ENCODE measurements at regions not wholly inside any gene's neighbourhood (a gene's known extent, or its start where the extent isn't known, plus 50 kb on each side); places are given as distances from the start of the nearest gene placed in this dataset.

DNA sequence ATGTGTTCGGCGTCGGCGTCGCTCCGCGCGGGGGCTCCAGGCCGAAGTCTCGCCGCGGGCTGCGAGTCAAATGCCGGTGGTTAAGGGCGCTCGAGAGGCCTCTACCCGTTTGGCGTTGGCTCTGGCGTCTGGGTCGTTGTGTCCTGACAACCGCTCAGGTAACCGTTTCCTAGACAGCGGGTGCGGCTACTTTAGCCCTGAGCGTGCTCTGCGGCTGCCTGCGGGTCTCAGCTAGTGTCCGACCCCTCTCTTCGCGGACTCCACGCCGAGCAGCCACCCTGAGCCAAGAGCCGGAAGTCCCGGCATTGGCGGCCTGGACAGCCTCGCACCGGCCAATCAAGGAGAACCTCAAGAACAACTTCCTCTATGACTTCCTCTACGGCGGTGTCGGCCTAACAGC, 173.4 kb downstream of the SETD4 start:
- TF ChIP-seq TAF1 (IDR thresholded peaks at IDR 0.05; ENCODE audit: borderline replicate concordance, low read depth, low read length) (no peak), POLR2AphosphoS5 (IDR thresholded peaks at IDR 0.05; ENCODE audit: low read depth, low read length) (no peak)
- no peak for DNase-seq (ENCODE audit: insufficient read length)
- FAIRE-seq = no peak

DNA sequence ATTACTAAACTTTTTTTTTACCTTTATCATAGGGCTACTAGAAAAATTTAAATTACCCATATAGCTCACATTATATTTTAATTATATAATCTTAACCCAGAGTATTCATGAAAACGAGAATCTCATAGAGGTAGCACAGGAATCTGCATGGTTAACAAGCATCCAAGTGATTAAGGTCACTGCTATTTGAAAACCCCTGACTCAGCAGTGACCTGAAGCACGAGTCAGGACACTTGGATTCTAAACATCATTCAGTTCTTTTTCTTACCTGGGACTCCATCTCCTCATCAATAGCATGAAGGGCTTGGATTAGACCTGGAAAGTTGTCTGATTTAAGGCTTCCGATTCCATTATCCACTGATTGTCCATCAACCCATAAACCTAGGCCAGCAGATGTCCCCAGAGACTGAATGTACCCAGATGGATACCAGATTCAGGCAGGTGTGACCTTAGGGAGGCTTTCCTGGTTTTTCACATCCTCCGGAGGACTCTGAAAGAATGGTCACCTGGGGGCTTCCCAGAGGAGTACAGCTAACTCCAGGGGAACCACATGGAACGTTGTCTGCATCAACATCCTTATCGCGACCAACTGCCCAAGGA, 174.3 kb downstream of the SETD4 start:
- DNase-seq (ENCODE audit: insufficient read length) = no peak
- no peak for TF ChIP-seq TAF1 (IDR thresholded peaks at IDR 0.05; ENCODE audit: borderline replicate concordance, low read depth, low read length)
- no peak for TF ChIP-seq POLR2AphosphoS5 (IDR thresholded peaks at IDR 0.05; ENCODE audit: low read depth, low read length)
- TF ChIP-seq POLR2A (IDR thresholded peaks at IDR 0.05; ENCODE audit: low read depth, low read length) = no peak
- no peak for FAIRE-seq

GRCh38 chr21:35882791-35883240, 177.5 kb downstream of the SETD4 start:
- FAIRE-seq (no peak), DNase-seq (ENCODE audit: insufficient read length) (no peak)
- no peak for TF ChIP-seq TAF1 (IDR thresholded peaks at IDR 0.05; ENCODE audit: borderline replicate concordance, low read depth, low read length)
- TF ChIP-seq POLR2AphosphoS5 (IDR thresholded peaks at IDR 0.05; ENCODE audit: low read depth, low read length) = no peak
- TF ChIP-seq POLR2A (IDR thresholded peaks at IDR 0.05; ENCODE audit: low read depth, low read length) = no peak

GRCh38 chr21:35873441-35873840, 186.9 kb downstream of the SETD4 start:
- DNase-seq (ENCODE audit: insufficient read length) = no peak
- TF ChIP-seq POLR2A (IDR thresholded peaks at IDR 0.05; ENCODE audit: low read depth, low read length) (no peak), POLR2AphosphoS5 (IDR thresholded peaks at IDR 0.05; ENCODE audit: low read depth, low read length) (no peak), TAF1 (IDR thresholded peaks at IDR 0.05; ENCODE audit: borderline replicate concordance, low read depth, low read length) (no peak)
- no peak for FAIRE-seq

GRCh38 chr21:35871906-35872305, 188.4 kb downstream of the SETD4 start:
- TF ChIP-seq TAF1 (IDR thresholded peaks at IDR 0.05; ENCODE audit: borderline replicate concordance, low read depth, low read length) (no peak), POLR2AphosphoS5 (IDR thresholded peaks at IDR 0.05; ENCODE audit: low read depth, low read length) (no peak), POLR2A (IDR thresholded peaks at IDR 0.05; ENCODE audit: low read depth, low read length) (no peak)
- DNase-seq (ENCODE audit: insufficient read length) = no peak
- FAIRE-seq = no peak

DNA sequence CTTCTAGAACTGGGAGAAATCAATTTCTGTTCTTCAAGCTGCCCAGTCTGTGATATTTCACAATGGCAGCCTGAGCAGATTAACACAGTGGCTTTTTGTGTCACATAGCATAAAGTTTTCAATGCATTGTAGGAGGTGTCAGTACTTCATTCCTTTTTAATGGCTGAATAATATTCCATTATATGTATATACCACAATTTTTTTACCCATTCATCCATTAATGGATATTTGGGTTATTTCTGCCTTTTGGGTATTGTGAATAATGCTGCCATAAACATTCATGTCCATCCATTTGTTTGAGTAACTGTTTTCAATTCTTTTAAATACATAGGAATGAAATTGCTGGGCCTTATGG, 191.5 kb downstream of the SETD4 start:
- no peak for FAIRE-seq
- TF ChIP-seq TAF1 (IDR thresholded peaks at IDR 0.05; ENCODE audit: borderline replicate concordance, low read depth, low read length) (no peak), POLR2AphosphoS5 (IDR thresholded peaks at IDR 0.05; ENCODE audit: low read depth, low read length) (no peak), POLR2A (IDR thresholded peaks at IDR 0.05; ENCODE audit: low read depth, low read length) (no peak)

DNA sequence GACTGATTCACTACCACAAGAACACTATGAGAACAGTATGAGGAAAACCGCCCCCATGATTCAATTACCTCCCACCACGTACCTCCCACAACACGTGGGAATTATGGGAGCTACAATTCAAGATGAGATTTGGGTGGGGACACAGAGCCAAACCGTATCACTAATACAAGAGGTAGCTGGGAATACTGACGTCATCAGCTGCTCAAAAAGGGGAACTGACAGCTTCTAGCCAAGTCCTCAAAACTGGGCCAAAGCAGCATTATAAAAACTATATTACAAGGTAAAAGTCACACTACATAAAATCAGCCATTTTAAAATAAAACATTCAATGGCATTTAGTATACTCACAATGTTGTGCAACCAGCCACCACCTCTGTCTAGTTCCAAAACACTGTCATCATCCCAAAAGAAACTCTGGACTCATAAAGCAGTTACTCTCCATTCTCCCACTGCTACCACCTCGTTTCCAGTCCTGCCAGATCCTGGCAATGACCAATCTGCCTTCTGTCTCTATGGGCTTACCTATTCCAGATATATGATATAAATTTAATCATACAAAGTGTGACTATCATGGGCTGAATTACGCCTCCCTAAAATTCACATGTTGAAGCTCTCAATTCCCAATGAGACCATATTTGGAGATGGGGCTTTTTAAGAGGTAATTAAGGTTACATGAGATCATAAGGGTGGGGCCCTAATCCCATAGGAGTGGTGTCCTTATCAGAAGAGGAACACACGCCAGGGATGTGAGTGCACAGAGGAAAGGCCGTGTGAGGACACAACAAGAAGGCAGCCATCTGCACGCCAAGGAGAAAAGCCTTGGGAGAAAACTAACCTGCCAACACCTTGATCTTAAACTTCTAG, 192.1 kb downstream of the SETD4 start:
- no peak for DNase-seq (ENCODE audit: insufficient read length)
- no peak for TF ChIP-seq POLR2AphosphoS5 (IDR thresholded peaks at IDR 0.05; ENCODE audit: low read depth, low read length)
- no peak for TF ChIP-seq TAF1 (IDR thresholded peaks at IDR 0.05; ENCODE audit: borderline replicate concordance, low read depth, low read length)
- no peak for TF ChIP-seq POLR2A (IDR thresholded peaks at IDR 0.05; ENCODE audit: low read depth, low read length)
- no peak for FAIRE-seq

More for the DNA sequence above, 191.5 kb downstream of the SETD4 start:
- no peak for DNase-seq (ENCODE audit: insufficient read length)

GRCh38 chr21:35864039-35864438, 196.3 kb downstream of the SETD4 start:
- no peak for DNase-seq (ENCODE audit: insufficient read length)
- TF ChIP-seq POLR2AphosphoS5 (IDR thresholded peaks at IDR 0.05; ENCODE audit: low read depth, low read length) (no peak), TAF1 (IDR thresholded peaks at IDR 0.05; ENCODE audit: borderline replicate concordance, low read depth, low read length) (no peak), POLR2A (IDR thresholded peaks at IDR 0.05; ENCODE audit: low read depth, low read length) (no peak)
- FAIRE-seq = no peak

GRCh38 chr21:35862969-35863368, 197.4 kb downstream of the SETD4 start:
- FAIRE-seq = no peak
- TF ChIP-seq POLR2A (IDR thresholded peaks at IDR 0.05; ENCODE audit: low read depth, low read length) (no peak), POLR2AphosphoS5 (IDR thresholded peaks at IDR 0.05; ENCODE audit: low read depth, low read length) (no peak), TAF1 (IDR thresholded peaks at IDR 0.05; ENCODE audit: borderline replicate concordance, low read depth, low read length) (no peak)
- DNase-seq (ENCODE audit: insufficient read length) = no peak

DNA sequence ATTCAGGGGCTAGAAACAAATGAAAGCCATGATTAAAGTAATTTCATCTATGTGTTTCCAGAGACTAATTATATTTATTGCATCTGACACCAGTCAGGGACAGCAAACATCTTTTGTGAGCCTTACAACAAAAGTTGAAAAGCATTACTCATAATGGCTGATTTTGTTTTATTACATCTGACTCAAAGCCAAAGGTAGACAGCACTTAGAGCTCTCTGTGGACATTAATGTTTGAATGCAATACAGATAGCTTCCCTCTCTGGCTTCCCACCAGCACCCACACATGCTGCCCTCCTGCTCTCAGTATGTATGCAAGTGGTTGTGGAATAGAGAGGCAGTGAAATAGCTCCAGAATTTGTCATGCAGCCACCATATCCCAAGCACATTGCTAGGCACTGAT, 198.7 kb downstream of the SETD4 start:
- DNase-seq (ENCODE audit: insufficient read length) (no peak), FAIRE-seq (no peak)
- TF ChIP-seq POLR2A (IDR thresholded peaks at IDR 0.05; ENCODE audit: low read depth, low read length) (no peak), TAF1 (IDR thresholded peaks at IDR 0.05; ENCODE audit: borderline replicate concordance, low read depth, low read length) (no peak), POLR2AphosphoS5 (IDR thresholded peaks at IDR 0.05; ENCODE audit: low read depth, low read length) (no peak)

- TF ChIP-seq POLR2AphosphoS5 (IDR thresholded peaks at IDR 0.05; ENCODE audit: low read depth, low read length) = no peak
- TF ChIP-seq POLR2A (IDR thresholded peaks at IDR 0.05; ENCODE audit: low read depth, low read length) = no peak
- TF ChIP-seq TAF1 (IDR thresholded peaks at IDR 0.05; ENCODE audit: borderline replicate concordance, low read depth, low read length) = no peak
- FAIRE-seq (no peak), DNase-seq (ENCODE audit: insufficient read length) (no peak)
Observed at GRCh38 chr21:35860189-35860869, 200.0 kb downstream of the SETD4 start.

Measured in GM12892 (cell line).